H9 (cell line): ENCODE measurements at regions not wholly inside any gene's neighbourhood (a gene's known extent, or its start where the extent isn't known, plus 50 kb on each side); places are given as distances from the start of the nearest gene placed in this dataset.

Experiments used
- DNase-seq: peaks from one replicate; pipeline ENCODE4 v3.0.0-alpha.2; 2017
- H2AFZ ChIP-seq: one replicate; pipeline ENCODE4 v1.6.1; 2013; ENCODE audit warnings: mild to moderate bottlenecking, low read length, control low read depth, moderate library complexity
- H2AK5ac ChIP-seq: 2 replicates; pipeline ENCODE4 v1.6.1; 2013; ENCODE audit warnings: low read length, control low read depth, mixed read lengths; ENCODE audit not compliant: insufficient read length
- H2BK120ac ChIP-seq: one replicate; pipeline ENCODE4 v1.6.1; 2013; ENCODE audit warnings: low read depth, mild to moderate bottlenecking, low read length, control low read depth, inconsistent platforms; ENCODE audit not compliant: poor library complexity, severe bottlenecking
- H2BK12ac ChIP-seq: 2 replicates; pipeline ENCODE4 v1.6.1; 2013; ENCODE audit warnings: low read length, control low read depth, mixed read lengths, low read depth; ENCODE audit not compliant: insufficient read length
- H2BK15ac ChIP-seq: 2 replicates; pipeline ENCODE4 v1.6.1; 2013; ENCODE audit warnings: low read depth, low read length, control low read depth
- H2BK20ac ChIP-seq: one replicate; pipeline ENCODE4 v1.6.1; 2013; ENCODE audit warnings: low read depth, mild to moderate bottlenecking, low read length, control low read depth, inconsistent platforms; ENCODE audit not compliant: poor library complexity, severe bottlenecking
- H2BK5ac ChIP-seq: 2 replicates; pipeline ENCODE4 v1.6.1; 2013; ENCODE audit warnings: low read length, control low read depth, mixed read lengths; ENCODE audit not compliant: insufficient read length
- H3K14ac ChIP-seq: 2 replicates; pipeline ENCODE4 v1.6.1; 2013; ENCODE audit warnings: low read length, control low read depth; ENCODE audit not compliant: insufficient read depth
- H3K18ac ChIP-seq: 2 replicates; pipeline ENCODE4 v1.6.1; 2013; ENCODE audit warnings: low read depth, mild to moderate bottlenecking, mixed read lengths, low read length, control low read depth; ENCODE audit not compliant: insufficient read length
- H3K23ac ChIP-seq: 2 replicates; pipeline ENCODE4 v1.6.1; 2013; ENCODE audit warnings: low read length, control low read depth, mixed read lengths, low read depth; ENCODE audit not compliant: insufficient read length
- H3K23me2 ChIP-seq: 2 replicates; pipeline ENCODE4 v1.6.1; 2013; ENCODE audit warnings: low read depth, mild to moderate bottlenecking, mixed read lengths, low read length, control low read depth; ENCODE audit not compliant: insufficient read length, poor library complexity, severe bottlenecking
- H3K27ac ChIP-seq: 2 replicates; pipeline ENCODE4 v1.5.1; 2013; ENCODE audit warnings: low read length, control low read depth, mixed read lengths, low read depth; ENCODE audit not compliant: insufficient read length
- H3K27me3 ChIP-seq: 2 replicates; pipeline ENCODE4 v1.6.1; 2013; ENCODE audit warnings: low read length, control low read depth, inconsistent platforms; ENCODE audit not compliant: insufficient read depth
- H3K4ac ChIP-seq: 2 replicates; pipeline ENCODE4 v1.6.1; 2013; ENCODE audit warnings: low read depth, mild to moderate bottlenecking, control low read depth, inconsistent platforms, low read length, moderate library complexity
- H3K4me1 ChIP-seq: 2 replicates; pipeline ENCODE4 v1.6.1; 2013; ENCODE audit warnings: low read length, control low read depth, inconsistent platforms; ENCODE audit not compliant: insufficient read depth
- H3K4me2 ChIP-seq: 2 replicates; pipeline ENCODE4 v1.6.1; 2013; ENCODE audit warnings: low read length, control low read depth, mixed read lengths; ENCODE audit not compliant: insufficient read length, insufficient read depth
- H3K56ac ChIP-seq: 2 replicates; pipeline ENCODE4 v1.6.1; 2013; ENCODE audit warnings: low read depth, mild to moderate bottlenecking, mixed read lengths, low read length, control low read depth; ENCODE audit not compliant: insufficient read length
- H3K79me1 ChIP-seq: 2 replicates; pipeline ENCODE4 v1.6.1; 2013; ENCODE audit warnings: low read depth, mild to moderate bottlenecking, moderate library complexity, low read length, control low read depth, inconsistent platforms; ENCODE audit not compliant: insufficient read depth, poor library complexity, severe bottlenecking
- H3K79me2 ChIP-seq: 2 replicates; pipeline ENCODE4 v1.6.1; 2013; ENCODE audit warnings: low read length, control low read depth, inconsistent platforms; ENCODE audit not compliant: insufficient read depth
- H3K9ac ChIP-seq: 2 replicates; pipeline ENCODE4 v1.6.1; 2013; ENCODE audit warnings: low read length, control low read depth, mixed read lengths; ENCODE audit not compliant: insufficient read length; ENCODE audit errors: extremely low read depth
- H3K9me3 ChIP-seq: one replicate; pipeline ENCODE4 v1.6.1; 2013; ENCODE audit warnings: low read depth, low read length, inconsistent platforms; ENCODE audit not compliant: control insufficient read depth
- H3T11ph ChIP-seq: one replicate; pipeline ENCODE4 v1.6.1; 2013; ENCODE audit warnings: mild to moderate bottlenecking, low read length, control low read depth, inconsistent platforms
- H4K20me1 ChIP-seq: one replicate; pipeline ENCODE4 v1.6.1; 2013; ENCODE audit not compliant: control insufficient read depth, insufficient read length, insufficient read depth
- H4K5ac ChIP-seq: 2 replicates; pipeline ENCODE4 v1.6.1; 2013; ENCODE audit warnings: low read depth, mild to moderate bottlenecking, mixed read lengths, low read length, control low read depth; ENCODE audit not compliant: insufficient read length
- H4K8ac ChIP-seq: replicated peaks from 2 replicates; pipeline ENCODE4 v1.6.1; 2013; ENCODE audit warnings: low read length, control low read depth, mixed read lengths, low read depth; ENCODE audit not compliant: insufficient read length
- H4K91ac ChIP-seq: 2 replicates; pipeline ENCODE4 v1.6.1; 2013; ENCODE audit warnings: low read depth, mild to moderate bottlenecking, moderate library complexity, mixed read lengths, low read length, control low read depth; ENCODE audit not compliant: insufficient read length
- H3K27ac Mint-ChIP-seq, 3 experiments: 2 replicates in 2 of 3; 3 replicates in 1 of 3; pipeline ENCODE4 v1.8.0; 2020 to 2021; ENCODE audit warnings: mixed read lengths in 3 of 3, mild to moderate bottlenecking in 1 of 3, moderate library complexity in 1 of 3
- H3K27me3 Mint-ChIP-seq: 2 replicates; pipeline ENCODE4 v1.8.0; 2021; ENCODE audit warnings: low read depth, mild to moderate bottlenecking, moderate library complexity, mixed read lengths
- H3K36me3 Mint-ChIP-seq, 3 experiments: 2 replicates in 2 of 3; 3 replicates in 1 of 3; pipeline ENCODE4 v1.8.0; 2020 to 2021; ENCODE audit warnings: low read depth in 3 of 3, mixed read lengths in 3 of 3; ENCODE audit not compliant: insufficient read depth in 1 of 3
- H3K4me1 Mint-ChIP-seq, 2 experiments: 2 replicates each; pipeline ENCODE4 v1.8.0; 2020; ENCODE audit warnings: mixed read lengths in 2 of 2
- H3K4me3 Mint-ChIP-seq, 2 experiments: 2 replicates in 1 of 2; 3 replicates in 1 of 2; pipeline ENCODE4 v1.8.0; 2020 to 2021; ENCODE audit warnings: mild to moderate bottlenecking in 2 of 2, mixed read lengths in 2 of 2, moderate library complexity in 1 of 2
- H3K9me3 Mint-ChIP-seq, 2 experiments: 2 replicates in 1 of 2; 3 replicates in 1 of 2; pipeline ENCODE4 v1.8.0; 2020; ENCODE audit warnings: mild to moderate bottlenecking in 2 of 2, mixed read lengths in 2 of 2, moderate library complexity in 1 of 2
- CTCF ChIP-seq: fragments of 200-600 bp; sonication (generic); conservative IDR thresholded peaks from 3 replicates; pipeline ENCODE4 v1.8.0; 2021; ENCODE audit warnings: antibody characterized with exemption, mild to moderate bottlenecking
- WGBS: extraction: QIAGEN DNeasy Blood & Tissue Kit; methylation state at CpG from one replicate; pipeline ENCODE4 v1.1.7; 2013; ENCODE audit warnings: missing lambda C conversion rate, low lambda C conversion rate, mixed read lengths; ENCODE audit not compliant: insufficient read length; ENCODE audit errors: extremely low coverage; 5-methylcytosine and 5-hydroxymethylcytosine counted together

DNA sequence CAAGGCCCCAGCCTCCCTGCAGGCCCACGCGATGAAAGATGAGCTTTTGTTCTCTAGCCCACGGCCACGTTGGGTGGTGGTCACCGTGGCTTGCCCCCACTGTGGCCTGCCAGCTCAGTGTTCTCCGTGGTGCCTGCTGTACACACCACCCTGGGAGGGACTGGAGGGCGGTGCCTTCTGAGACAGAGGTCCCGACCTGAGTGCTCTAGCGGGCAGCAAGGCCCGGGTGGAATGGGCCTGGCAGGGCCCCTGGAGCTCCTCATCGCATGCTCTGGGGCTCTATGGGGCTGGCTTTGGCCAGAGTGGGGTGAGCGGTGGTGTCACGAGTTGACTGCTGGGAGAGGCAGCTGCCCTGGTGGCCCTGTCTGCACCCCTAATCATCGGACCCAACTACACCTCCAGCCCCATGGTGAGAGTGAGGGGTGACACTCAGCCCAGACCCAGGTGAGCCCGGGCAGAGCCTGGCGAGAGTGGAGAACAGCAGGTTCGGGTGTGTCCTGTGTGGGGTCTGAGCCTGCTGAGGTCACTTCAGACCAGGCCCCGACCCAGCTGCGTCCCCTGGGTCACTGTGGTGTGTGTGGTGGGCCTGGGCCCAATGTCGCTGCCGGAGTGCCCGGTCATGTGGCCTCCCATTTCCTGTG lies 541.9 kb downstream of the TBC1D22A start:
- no peaks in the 10 kb centered on the region for H3K23me2 ChIP-seq
- no peak overlapping the region for H3K27ac ChIP-seq
- H3K79me2 ChIP-seq, result no peaks in the 10 kb centered on the region
- no peak overlapping the region for H4K91ac ChIP-seq
- no peak overlapping the region for H3K14ac ChIP-seq
- no peak for TF ChIP-seq CTCF
- H4K20me1 ChIP-seq, result no peaks in the 10 kb centered on the region
- Mint-ChIP-seq H3K9me3 (peaks cover 44 to 48% of the 10 kb centered on the region in 2 experiments), H3K27me3 (no peaks in the 10 kb centered on the region; the same call in none of the 2 replicates), H3K4me1 (no peaks in the 10 kb centered on the region), H3K4me3 (no peak overlapping the region), H3K36me3 (peaks cover 8 to 37% (median 9%) of the 10 kb centered on the region in 3 experiments; a peak in 5 of 7 replicates), H3K27ac (no peak overlapping the region)
- no peaks in the 10 kb centered on the region for H3K79me1 ChIP-seq
- H3K27me3 ChIP-seq, result no peaks in the 10 kb centered on the region
- DNase-seq, result no peak
- no CpG with 5 or more reads among the region's 22 CpGs for WGBS
- no peaks in the 10 kb centered on the region for H3K4me1 ChIP-seq
- no peak overlapping the region for H3K4me2 ChIP-seq
- no peak overlapping the region for H4K8ac ChIP-seq
- no peak overlapping the region for H3K4ac ChIP-seq
- H3K18ac ChIP-seq, result no peak overlapping the region
- H3K56ac ChIP-seq, result no peak overlapping the region
- no peak overlapping the region for H3K9ac ChIP-seq
- no peak overlapping the region for H3K23ac ChIP-seq
- peaks cover 97% of the 10 kb centered on the region for H3K9me3 ChIP-seq
- H4K5ac ChIP-seq, result no peak overlapping the region
- no peak overlapping the region for H2BK15ac ChIP-seq
- H2BK12ac ChIP-seq, result no peak overlapping the region
- no peak overlapping the region for H2AK5ac ChIP-seq
- H3T11ph ChIP-seq, result no peak overlapping the region
- H2AFZ ChIP-seq, result no peak overlapping the region
- H2BK120ac ChIP-seq, result no peak overlapping the region
- H2BK5ac ChIP-seq, result no peak overlapping the region
- no peak overlapping the region for H2BK20ac ChIP-seq
